Stimulated activated effector memory CD8-positive, alpha-beta T cell treated with anti-CD3 and anti-CD28 coated beads, Interleukin-12 subunit alpha, Interleukin-12 subunit beta, amount 100 ng/mL, for 72 hours (primary cell): ENCODE measurements at regions not wholly inside any gene's neighbourhood (a gene's known extent, or its start where the extent isn't known, plus 50 kb on each side); places are given as distances from the start of the nearest gene placed in this dataset.

ENCODE experiments used
- ATAC-seq: fragments of 150-1000 bp; cut with Tn5 transposase; 2 replicates; pipeline ENCODE4 v1.10.0; 2021
- DNase-seq, 2 donors: peaks; one replicate each; pipeline ENCODE4 v3.0.0; 2021 to 2022; ENCODE audit warnings: low spot score in 2 of 2
- H3K27ac Mint-ChIP-seq: one replicate; pipeline ENCODE4 v1.8.0; 2022; ENCODE audit warnings: mild to moderate bottlenecking, mixed read lengths
- H3K36me3 Mint-ChIP-seq: one replicate; pipeline ENCODE4 v1.8.0; 2022; ENCODE audit warnings: mild to moderate bottlenecking, mixed read lengths
- H3K4me1 Mint-ChIP-seq: one replicate; pipeline ENCODE4 v1.8.0; 2022; ENCODE audit warnings: mixed read lengths
- H3K4me3 Mint-ChIP-seq: one replicate; pipeline ENCODE4 v1.8.0; 2022; ENCODE audit warnings: mild to moderate bottlenecking, mixed read lengths
- H3K9me3 Mint-ChIP-seq: one replicate; pipeline ENCODE4 v1.8.0; 2022; ENCODE audit warnings: mixed read lengths

DNA sequence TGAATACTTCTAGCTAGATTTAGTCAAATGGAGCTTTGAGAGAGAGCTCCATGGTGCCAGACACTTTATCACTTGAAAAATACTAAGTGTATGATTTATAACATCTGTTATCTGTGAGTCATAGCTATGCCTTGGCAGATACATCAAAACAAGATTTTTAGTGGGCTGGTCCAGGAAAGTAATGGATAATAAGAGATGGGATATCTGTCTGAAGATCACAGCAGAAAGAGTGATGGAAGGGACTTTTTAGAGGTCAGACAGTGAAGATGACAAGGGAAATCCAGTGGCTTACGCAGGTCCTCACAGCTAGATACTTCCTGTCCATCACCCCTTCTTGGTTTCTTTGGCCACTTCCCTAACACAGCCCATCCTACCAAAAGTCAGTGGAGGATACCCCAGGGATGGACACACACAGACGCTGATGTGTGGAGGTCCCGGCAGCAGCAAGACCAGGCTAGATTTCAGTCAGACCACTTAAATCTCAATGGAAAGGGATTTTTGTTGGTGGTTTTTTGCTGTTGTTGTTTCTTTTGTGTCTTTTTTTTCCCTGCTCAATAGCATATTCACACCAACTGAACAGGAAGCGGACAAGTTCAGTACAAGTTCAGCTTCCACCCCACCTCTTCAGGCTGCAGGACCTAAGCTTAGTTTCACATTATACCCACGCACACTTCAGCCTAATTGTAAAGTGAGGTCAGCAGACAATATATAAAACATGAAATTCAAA, 209.3 kb downstream of the ALDH8A1 start:
- H3K4me1 Mint-ChIP-seq = no peaks in the 10 kb centered on the region
- no peak overlapping the region for H3K27ac Mint-ChIP-seq
- no peaks in the 10 kb centered on the region for H3K9me3 Mint-ChIP-seq
- no peaks in the 10 kb centered on the region for H3K36me3 Mint-ChIP-seq
- ATAC-seq (no peak), DNase-seq (no peak)
- H3K4me3 Mint-ChIP-seq = no peak overlapping the region

DNA sequence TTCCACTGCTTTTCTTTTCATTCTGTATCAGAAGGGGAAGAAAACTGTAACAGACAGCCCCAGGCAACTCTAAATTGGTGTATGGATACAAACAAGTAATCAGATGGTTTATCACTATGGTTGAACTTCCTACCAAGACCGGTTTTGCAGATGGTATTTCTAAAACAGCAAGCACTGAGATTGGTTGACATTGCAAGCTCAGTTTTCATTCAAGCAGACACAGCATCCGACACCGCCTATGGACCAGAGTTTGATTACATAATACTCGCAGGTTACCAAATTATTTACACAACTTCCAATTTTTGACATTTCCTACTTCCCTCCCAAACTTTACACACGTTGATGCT, 209.9 kb downstream of the ALDH8A1 start:
- DNase-seq (no peak), ATAC-seq (no peak)
- Mint-ChIP-seq H3K27ac (no peak overlapping the region), H3K4me3 (no peak overlapping the region), H3K36me3 (no peaks in the 10 kb centered on the region), H3K9me3 (no peaks in the 10 kb centered on the region), H3K4me1 (no peaks in the 10 kb centered on the region)

DNA sequence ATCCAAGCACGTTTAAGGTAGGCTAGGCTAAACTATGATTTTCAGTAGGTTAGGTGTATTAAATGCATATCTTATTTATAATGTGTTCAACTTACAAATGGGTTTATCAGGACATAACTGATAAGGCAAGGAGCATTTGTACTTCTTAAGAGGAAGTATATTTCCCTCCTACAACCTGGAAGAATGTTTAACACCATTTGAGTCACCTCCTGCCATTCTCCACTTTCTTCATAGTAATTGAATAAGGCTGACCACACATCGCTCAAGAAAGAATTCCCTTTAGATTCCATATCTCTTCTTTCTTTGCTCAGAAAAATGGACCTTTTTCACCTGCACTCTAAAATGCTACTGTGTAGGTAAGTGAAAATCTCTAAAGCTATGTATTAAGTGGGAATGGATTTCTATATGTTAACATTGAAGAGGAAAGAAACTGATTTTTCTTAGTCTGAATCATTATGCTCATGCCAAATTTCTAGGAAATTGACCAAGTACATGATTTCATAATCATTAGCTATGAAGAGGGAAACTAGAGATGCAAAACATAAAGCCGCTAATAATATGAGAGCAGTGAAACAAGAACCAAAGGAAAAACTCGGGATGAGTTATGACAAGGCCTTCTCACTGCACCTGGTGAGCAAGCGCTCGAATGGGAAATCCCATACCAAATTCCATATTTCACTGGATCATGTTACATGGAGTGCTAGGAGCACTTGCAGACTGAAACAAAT, 210.4 kb downstream of the ALDH8A1 start:
- DNase-seq = no peak

GRCh38 chr6:134738211-134738885, 211.6 kb downstream of the ALDH8A1 start:
- no peak overlapping the region for H3K4me3 Mint-ChIP-seq
- ATAC-seq (no peak), DNase-seq (no peak)
- no peaks in the 10 kb centered on the region for H3K4me1 Mint-ChIP-seq
- H3K27ac Mint-ChIP-seq = no peak overlapping the region
- H3K9me3 Mint-ChIP-seq = no peaks in the 10 kb centered on the region
- H3K36me3 Mint-ChIP-seq = no peaks in the 10 kb centered on the region

More for the DNA sequence above, 210.4 kb downstream of the ALDH8A1 start:
- no peaks in the 10 kb centered on the region for H3K9me3 Mint-ChIP-seq
- H3K36me3 Mint-ChIP-seq = no peaks in the 10 kb centered on the region
- no peak overlapping the region for H3K4me3 Mint-ChIP-seq
- no peaks in the 10 kb centered on the region for H3K4me1 Mint-ChIP-seq
- H3K27ac Mint-ChIP-seq = no peak overlapping the region
- no peak for ATAC-seq

GRCh38 chr6:134735461-134735860, 214.4 kb downstream of the ALDH8A1 start:
- Mint-ChIP-seq H3K36me3 (no peaks in the 10 kb centered on the region), H3K27ac (no peak overlapping the region), H3K9me3 (no peaks in the 10 kb centered on the region), H3K4me3 (no peak overlapping the region), H3K4me1 (no peaks in the 10 kb centered on the region)
- ATAC-seq (no peak), DNase-seq (no peak)

DNA sequence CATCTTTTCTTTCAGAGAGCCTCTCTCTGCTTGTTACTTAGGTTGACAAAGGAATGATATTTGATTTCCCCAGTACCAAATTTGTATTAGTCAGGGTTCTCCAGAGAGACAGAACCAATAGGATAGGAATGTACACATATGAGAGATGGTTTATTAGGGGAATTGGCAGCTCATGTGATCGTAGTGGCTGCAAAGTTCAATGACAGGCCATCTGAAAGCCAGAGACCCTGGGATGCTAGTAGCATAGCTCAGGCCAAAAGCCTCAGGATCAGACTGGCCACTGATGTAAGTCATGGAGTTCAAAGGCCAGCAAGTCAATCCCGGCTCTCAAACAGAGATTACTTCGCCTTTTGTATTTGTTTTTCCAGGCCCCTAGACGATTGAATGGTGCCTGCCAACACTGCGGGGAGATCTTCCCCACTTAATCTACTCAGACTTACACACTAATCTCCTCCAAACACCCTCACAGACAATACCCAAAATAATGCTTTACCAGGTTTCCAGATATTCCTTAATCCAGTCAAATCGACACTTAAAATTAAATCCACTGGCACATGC, 215.5 kb downstream of the ALDH8A1 start:
- no peaks in the 10 kb centered on the region for H3K36me3 Mint-ChIP-seq
- H3K4me1 Mint-ChIP-seq = no peaks in the 10 kb centered on the region
- no peak for DNase-seq
- no peak for ATAC-seq
- H3K4me3 Mint-ChIP-seq = no peak overlapping the region
- H3K27ac Mint-ChIP-seq = no peak overlapping the region
- no peaks in the 10 kb centered on the region for H3K9me3 Mint-ChIP-seq

- DNase-seq = no peak
- H3K36me3 Mint-ChIP-seq = no peaks in the 10 kb centered on the region
- no peaks in the 10 kb centered on the region for H3K4me1 Mint-ChIP-seq
- H3K4me3 Mint-ChIP-seq = no peak overlapping the region
- no peak overlapping the region for H3K27ac Mint-ChIP-seq
- no peaks in the 10 kb centered on the region for H3K9me3 Mint-ChIP-seq
- no peak for ATAC-seq
Observed at GRCh38 chr6:134733801-134734200, 216.1 kb downstream of the ALDH8A1 start.

DNA sequence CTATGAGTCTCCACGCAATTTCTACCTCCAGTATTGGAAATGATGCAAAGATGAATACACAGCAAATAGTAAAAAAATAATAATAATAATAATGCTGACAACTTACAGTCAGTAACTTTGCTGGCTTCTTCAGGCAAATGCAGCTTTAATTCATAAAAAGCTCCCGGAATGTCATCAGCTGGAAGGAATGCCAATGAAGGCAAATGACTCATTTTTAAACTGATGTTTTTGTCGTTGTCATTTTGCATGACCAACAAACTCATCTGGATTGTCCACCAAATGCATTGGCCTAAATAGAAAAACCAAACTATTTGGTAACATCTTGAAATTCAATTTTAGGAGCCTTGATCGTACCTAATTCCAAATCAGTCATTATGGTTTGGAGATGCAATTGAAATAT, 217.1 kb downstream of the ALDH8A1 start:
- Mint-ChIP-seq H3K36me3 (no peaks in the 10 kb centered on the region), H3K4me3 (no peak overlapping the region), H3K9me3 (no peaks in the 10 kb centered on the region), H3K27ac (no peak overlapping the region), H3K4me1 (no peaks in the 10 kb centered on the region)
- ATAC-seq (no peak), DNase-seq (no peak)

DNA sequence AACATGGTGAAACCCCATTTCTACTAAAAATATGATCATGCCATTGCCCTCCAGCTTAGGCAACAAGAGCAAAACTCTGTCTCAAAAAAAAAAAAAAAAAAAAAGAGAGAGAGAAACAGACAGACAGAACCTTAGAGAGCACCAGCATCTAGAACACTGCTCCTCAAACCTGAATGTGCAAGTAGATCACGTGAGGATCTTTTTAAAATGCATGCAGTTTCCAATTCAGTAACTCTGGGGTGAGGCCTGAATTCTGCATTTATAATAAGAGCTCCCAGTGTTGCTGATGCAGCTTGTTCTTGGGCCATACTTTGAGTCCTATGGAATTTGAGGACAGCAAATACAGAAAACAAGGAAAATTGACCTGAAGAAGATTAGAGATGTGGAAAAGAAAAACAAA, 218.3 kb downstream of the ALDH8A1 start:
- ATAC-seq (no peak), DNase-seq (no peak)
- H3K36me3 Mint-ChIP-seq = no peaks in the 10 kb centered on the region
- H3K4me1 Mint-ChIP-seq = no peaks in the 10 kb centered on the region
- no peak overlapping the region for H3K27ac Mint-ChIP-seq
- no peak overlapping the region for H3K4me3 Mint-ChIP-seq
- no peaks in the 10 kb centered on the region for H3K9me3 Mint-ChIP-seq

GRCh38 chr6:134730013-134730412, 219.9 kb downstream of the ALDH8A1 start:
- DNase-seq = no peak

GRCh38 chr6:134729561-134729960, 220.3 kb downstream of the ALDH8A1 start:
- DNase-seq (no peak), ATAC-seq (no peak)
- Mint-ChIP-seq H3K27ac (no peak overlapping the region), H3K4me1 (no peaks in the 10 kb centered on the region), H3K4me3 (no peak overlapping the region), H3K9me3 (no peaks in the 10 kb centered on the region), H3K36me3 (no peaks in the 10 kb centered on the region)

More at GRCh38 chr6:134730013-134730412, 219.9 kb downstream of the ALDH8A1 start:
- H3K27ac Mint-ChIP-seq = no peak overlapping the region
- no peaks in the 10 kb centered on the region for H3K4me1 Mint-ChIP-seq
- no peak overlapping the region for H3K4me3 Mint-ChIP-seq
- ATAC-seq = no peak
- no peaks in the 10 kb centered on the region for H3K36me3 Mint-ChIP-seq
- H3K9me3 Mint-ChIP-seq = no peaks in the 10 kb centered on the region

GRCh38 chr6:134727081-134727480, 222.8 kb downstream of the ALDH8A1 start:
- Mint-ChIP-seq H3K9me3 (no peaks in the 10 kb centered on the region), H3K36me3 (no peaks in the 10 kb centered on the region), H3K27ac (no peak overlapping the region), H3K4me1 (no peaks in the 10 kb centered on the region), H3K4me3 (no peak overlapping the region)
- no peak for DNase-seq
- ATAC-seq = no peak

DNA sequence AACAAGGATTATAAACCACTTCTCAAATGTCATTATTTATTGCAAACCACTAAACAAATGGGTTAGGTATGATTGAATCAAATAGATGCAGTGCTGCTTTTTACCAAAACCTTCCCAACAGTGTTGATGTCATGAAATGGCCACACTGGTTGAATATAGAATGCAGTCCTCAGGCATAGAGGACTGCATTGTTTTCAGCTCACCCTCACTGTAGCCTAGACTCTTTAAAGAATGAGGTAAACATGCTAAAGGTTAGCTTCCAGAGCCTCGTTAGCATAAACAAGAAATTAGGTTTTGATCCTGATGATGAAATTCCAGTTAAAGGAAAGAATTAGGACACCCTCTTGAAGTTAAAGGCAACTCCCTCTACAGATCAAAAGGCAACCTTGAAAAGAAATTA, 224.3 kb downstream of the ALDH8A1 start:
- Mint-ChIP-seq H3K36me3 (no peaks in the 10 kb centered on the region), H3K4me1 (no peaks in the 10 kb centered on the region), H3K27ac (no peak overlapping the region), H3K9me3 (no peaks in the 10 kb centered on the region), H3K4me3 (no peak overlapping the region)
- DNase-seq = no peak
- no peak for ATAC-seq

DNA sequence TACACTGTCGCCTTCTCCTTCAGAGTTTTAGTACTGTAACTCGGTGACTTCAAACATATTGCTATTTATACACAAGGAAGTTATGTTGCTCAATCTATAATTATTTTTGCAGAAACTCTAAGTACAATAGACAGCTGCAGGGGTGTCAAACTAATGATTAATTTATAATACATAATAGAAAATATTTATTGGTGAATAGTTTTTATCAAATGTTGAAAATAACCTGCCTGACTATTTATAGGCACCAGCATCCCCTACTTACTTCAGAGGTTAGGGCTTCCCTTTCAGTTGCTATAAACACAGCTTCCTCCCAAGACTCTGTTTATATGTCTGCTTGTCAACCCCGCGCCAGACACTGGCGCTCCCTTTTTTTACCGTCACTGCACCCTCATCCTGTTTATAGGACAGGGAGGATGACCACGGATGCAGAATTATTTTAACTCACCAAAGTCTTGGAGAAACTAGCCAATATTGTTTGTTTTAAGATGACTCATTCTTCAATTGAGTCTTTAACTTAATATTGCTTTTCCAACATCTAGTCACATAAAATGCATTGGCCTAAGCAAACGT, 225.0 kb downstream of the ALDH8A1 start:
- no peak overlapping the region for H3K4me3 Mint-ChIP-seq
- ATAC-seq = no peak
- H3K4me1 Mint-ChIP-seq = no peaks in the 10 kb centered on the region
- DNase-seq = no peak
- no peaks in the 10 kb centered on the region for H3K36me3 Mint-ChIP-seq
- no peak overlapping the region for H3K27ac Mint-ChIP-seq
- no peaks in the 10 kb centered on the region for H3K9me3 Mint-ChIP-seq

DNA sequence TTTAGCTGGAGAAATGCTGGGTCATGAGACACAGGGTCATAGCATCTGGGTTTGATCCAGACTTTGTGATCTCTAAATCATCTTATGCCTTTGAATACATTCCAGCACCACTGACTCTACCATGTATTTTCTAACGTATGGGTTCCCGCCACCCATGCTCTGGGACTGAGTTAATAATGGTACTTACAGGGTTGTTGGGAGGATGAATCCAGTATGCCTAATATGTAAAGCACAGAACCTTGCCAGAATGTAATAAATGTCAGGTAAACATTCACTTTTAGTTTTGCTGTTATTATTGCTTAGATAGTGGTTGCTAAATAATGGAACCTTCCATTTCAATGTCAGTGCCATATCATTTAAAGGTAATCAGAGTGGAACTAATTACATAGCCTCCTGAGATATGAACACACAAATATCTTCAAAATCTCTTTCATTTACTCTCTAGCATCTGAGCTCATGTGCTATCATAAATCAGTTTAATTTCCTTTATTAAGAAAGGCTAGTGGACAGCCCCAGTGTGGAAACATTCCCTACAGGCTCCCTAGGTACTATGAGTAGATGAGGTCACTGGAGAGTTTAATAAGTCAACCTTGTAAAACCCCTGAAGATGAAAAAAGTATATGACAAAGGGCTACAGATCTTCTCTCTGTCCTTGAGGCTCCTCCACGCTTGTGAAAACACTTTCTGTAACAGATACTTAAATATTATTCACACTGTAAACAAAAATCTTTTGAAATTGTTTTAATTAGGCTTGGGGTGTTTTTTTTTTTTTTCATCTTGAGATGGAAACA, 226.6 kb downstream of the ALDH8A1 start:
- DNase-seq = no peak
- Mint-ChIP-seq H3K4me3 (no peak overlapping the region), H3K27ac (no peak overlapping the region), H3K4me1 (no peaks in the 10 kb centered on the region), H3K9me3 (no peaks in the 10 kb centered on the region), H3K36me3 (no peaks in the 10 kb centered on the region)
- no peak for ATAC-seq
